ENCODE measurements at regions not wholly inside any gene's neighbourhood (a gene's known extent, or its start where the extent isn't known, plus 50 kb on each side); places are given as distances from the start of the nearest gene placed in this dataset.

- Histone ChIP-seq H3K4me1 (ENCODE audit: insufficient read depth, insufficient read length) (no peaks in the 10 kb centered on the region), H3K9ac (ENCODE audit: insufficient read length, low read depth) (no peak overlapping the region), H3K36me3 (ENCODE audit: insufficient read depth, insufficient read length, low read length) (no peaks in the 10 kb centered on the region), H3K4me3 (ENCODE audit: insufficient read length, low read depth) (no peak overlapping the region), H3K9me3 (ENCODE audit: insufficient read depth, low read length) (no peaks in the 10 kb centered on the region), H3K27me3 (ENCODE audit: insufficient read depth, insufficient read length) (no peaks in the 10 kb centered on the region)
- DNase-seq (ENCODE audit: low read depth, low spot score): no peak
- TF ChIP-seq SUZ12 (IDR thresholded peaks at IDR 0.05; ENCODE audit: extremely low read depth, insufficient read depth, insufficient read length) (no peak), ZNF274 (IDR thresholded peaks at IDR 0.05; ENCODE audit: low read depth, low read length) (no peak), YY1 (IDR thresholded peaks at IDR 0.05; ENCODE audit: insufficient read depth, insufficient read length) (no peak)
Measured at GRCh38 chr15:97815835-97816234, 144.7 kb upstream of the ARRDC4 start.

- no peak for TF ChIP-seq SUZ12 (IDR thresholded peaks at IDR 0.05; ENCODE audit: extremely low read depth, insufficient read depth, insufficient read length)
- TF ChIP-seq ZNF274 (IDR thresholded peaks at IDR 0.05; ENCODE audit: low read depth, low read length): no peak
- TF ChIP-seq YY1 (IDR thresholded peaks at IDR 0.05; ENCODE audit: insufficient read depth, insufficient read length): no peak
- Histone ChIP-seq H3K9me3 (ENCODE audit: insufficient read depth, low read length) (no peaks in the 10 kb centered on the region), H3K4me1 (ENCODE audit: insufficient read depth, insufficient read length) (no peaks in the 10 kb centered on the region), H3K4me3 (ENCODE audit: insufficient read length, low read depth) (no peak overlapping the region), H3K36me3 (ENCODE audit: insufficient read depth, insufficient read length, low read length) (no peaks in the 10 kb centered on the region), H3K27me3 (ENCODE audit: insufficient read depth, insufficient read length) (no peaks in the 10 kb centered on the region), H3K9ac (ENCODE audit: insufficient read length, low read depth) (no peak overlapping the region)
- DNase-seq (ENCODE audit: low read depth, low spot score): no peak
Measured at GRCh38 chr15:97817276-97817890, 143.1 kb upstream of the ARRDC4 start.

DNA sequence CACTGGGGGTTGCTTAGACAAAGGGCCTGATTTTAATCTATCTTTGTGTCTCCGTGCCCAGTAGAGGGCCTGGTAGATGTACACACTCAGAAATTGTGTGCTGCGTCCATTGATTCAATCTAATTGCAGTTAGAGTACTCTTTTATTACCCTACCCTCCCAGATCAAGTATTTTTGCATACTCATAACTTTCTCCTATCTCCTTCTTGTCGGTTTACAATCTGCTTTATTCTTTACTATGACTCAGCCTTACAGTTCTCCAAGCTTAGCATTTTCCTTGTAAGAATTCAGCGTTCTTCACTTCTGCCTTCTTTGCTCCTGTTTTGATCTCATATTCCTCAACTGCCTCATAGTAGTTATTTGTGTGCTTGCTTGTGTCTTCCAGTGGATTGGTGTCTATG lies 124.5 kb upstream of the ARRDC4 start:
- no peak for DNase-seq (ENCODE audit: low read depth, low spot score)
- no peaks in the 10 kb centered on the region for H3K4me1 ChIP-seq (ENCODE audit: insufficient read depth, insufficient read length)
- H3K4me3 ChIP-seq (ENCODE audit: insufficient read length, low read depth): no peak overlapping the region
- no peaks in the 10 kb centered on the region for H3K9me3 ChIP-seq (ENCODE audit: insufficient read depth, low read length)
- no peaks in the 10 kb centered on the region for H3K36me3 ChIP-seq (ENCODE audit: insufficient read depth, insufficient read length, low read length)
- no peaks in the 10 kb centered on the region for H3K27me3 ChIP-seq (ENCODE audit: insufficient read depth, insufficient read length)
- no peak overlapping the region for H3K9ac ChIP-seq (ENCODE audit: insufficient read length, low read depth)
- TF ChIP-seq ZNF274 (IDR thresholded peaks at IDR 0.05; ENCODE audit: low read depth, low read length): no peak
- no peak for TF ChIP-seq SUZ12 (IDR thresholded peaks at IDR 0.05; ENCODE audit: extremely low read depth, insufficient read depth, insufficient read length)
- no peak for TF ChIP-seq YY1 (IDR thresholded peaks at IDR 0.05; ENCODE audit: insufficient read depth, insufficient read length)

DNA sequence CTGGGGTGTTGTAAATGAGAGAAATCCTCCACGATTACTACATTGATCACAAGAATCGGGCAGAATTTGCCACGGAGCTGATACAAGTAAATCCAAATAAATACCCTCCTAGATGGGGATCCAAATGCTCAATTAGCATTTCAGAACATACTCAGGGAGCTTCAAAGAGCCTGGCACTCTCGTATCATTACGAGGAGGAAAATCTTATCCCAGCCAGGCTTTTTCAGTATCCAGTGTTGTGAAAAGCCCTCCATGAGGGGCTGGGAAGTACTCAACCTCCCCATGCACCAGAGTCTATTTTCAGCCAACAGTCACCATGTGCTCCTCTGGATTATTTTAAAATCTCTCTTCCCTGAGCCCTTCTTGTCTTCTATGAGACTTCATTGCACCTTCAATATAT lies 122.6 kb upstream of the ARRDC4 start:
- H3K9ac ChIP-seq (ENCODE audit: insufficient read length, low read depth): no peak overlapping the region
- H3K4me1 ChIP-seq (ENCODE audit: insufficient read depth, insufficient read length): no peaks in the 10 kb centered on the region
- no peaks in the 10 kb centered on the region for H3K27me3 ChIP-seq (ENCODE audit: insufficient read depth, insufficient read length)
- TF ChIP-seq YY1 (IDR thresholded peaks at IDR 0.05; ENCODE audit: insufficient read depth, insufficient read length) (no peak), ZNF274 (IDR thresholded peaks at IDR 0.05; ENCODE audit: low read depth, low read length) (no peak), SUZ12 (IDR thresholded peaks at IDR 0.05; ENCODE audit: extremely low read depth, insufficient read depth, insufficient read length) (no peak)
- DNase-seq (ENCODE audit: low read depth, low spot score): no peak
- H3K4me3 ChIP-seq (ENCODE audit: insufficient read length, low read depth): no peak overlapping the region
- no peaks in the 10 kb centered on the region for H3K9me3 ChIP-seq (ENCODE audit: insufficient read depth, low read length)
- no peaks in the 10 kb centered on the region for H3K36me3 ChIP-seq (ENCODE audit: insufficient read depth, insufficient read length, low read length)

GRCh38 chr15:97838606-97839210 lies 121.8 kb upstream of the ARRDC4 start:
- no peak for DNase-seq (ENCODE audit: low read depth, low spot score)
- H3K4me1 ChIP-seq (ENCODE audit: insufficient read depth, insufficient read length): no peaks in the 10 kb centered on the region
- no peak overlapping the region for H3K9ac ChIP-seq (ENCODE audit: insufficient read length, low read depth)
- no peaks in the 10 kb centered on the region for H3K36me3 ChIP-seq (ENCODE audit: insufficient read depth, insufficient read length, low read length)
- H3K4me3 ChIP-seq (ENCODE audit: insufficient read length, low read depth): no peak overlapping the region
- TF ChIP-seq SUZ12 (IDR thresholded peaks at IDR 0.05; ENCODE audit: extremely low read depth, insufficient read depth, insufficient read length): no peak
- no peak for TF ChIP-seq YY1 (IDR thresholded peaks at IDR 0.05; ENCODE audit: insufficient read depth, insufficient read length)
- TF ChIP-seq ZNF274 (IDR thresholded peaks at IDR 0.05; ENCODE audit: low read depth, low read length): no peak
- no peaks in the 10 kb centered on the region for H3K27me3 ChIP-seq (ENCODE audit: insufficient read depth, insufficient read length)
- no peaks in the 10 kb centered on the region for H3K9me3 ChIP-seq (ENCODE audit: insufficient read depth, low read length)

- no peak overlapping the region for H3K4me3 ChIP-seq (ENCODE audit: insufficient read length, low read depth)
- no peaks in the 10 kb centered on the region for H3K9me3 ChIP-seq (ENCODE audit: insufficient read depth, low read length)
- H3K9ac ChIP-seq (ENCODE audit: insufficient read length, low read depth): no peak overlapping the region
- DNase-seq (ENCODE audit: low read depth, low spot score): no peak
- no peaks in the 10 kb centered on the region for H3K36me3 ChIP-seq (ENCODE audit: insufficient read depth, insufficient read length, low read length)
- TF ChIP-seq SUZ12 (IDR thresholded peaks at IDR 0.05; ENCODE audit: extremely low read depth, insufficient read depth, insufficient read length) (no peak), YY1 (IDR thresholded peaks at IDR 0.05; ENCODE audit: insufficient read depth, insufficient read length) (no peak), ZNF274 (IDR thresholded peaks at IDR 0.05; ENCODE audit: low read depth, low read length) (no peak)
- H3K27me3 ChIP-seq (ENCODE audit: insufficient read depth, insufficient read length): no peaks in the 10 kb centered on the region
- no peaks in the 10 kb centered on the region for H3K4me1 ChIP-seq (ENCODE audit: insufficient read depth, insufficient read length)
Measured at GRCh38 chr15:97840501-97840900, 120.0 kb upstream of the ARRDC4 start.

DNA sequence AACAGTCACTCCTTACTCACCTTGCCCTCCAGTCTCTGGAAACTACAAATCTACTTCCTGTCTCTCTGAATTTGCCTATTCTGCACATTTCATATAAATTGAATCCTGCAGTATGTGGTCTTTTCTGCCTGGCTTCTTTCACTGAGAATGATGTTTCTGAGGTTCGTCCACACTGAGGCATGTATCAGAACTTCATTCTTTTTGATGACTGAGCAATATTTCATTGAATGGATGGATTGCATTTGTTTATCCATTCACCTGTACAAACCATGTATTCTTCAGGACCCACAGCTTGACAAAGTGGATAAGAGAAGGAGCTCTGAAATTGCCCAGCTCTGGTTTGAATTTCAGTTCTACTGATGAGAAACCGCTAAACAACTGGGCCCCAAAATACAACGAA lies 118.9 kb upstream of the ARRDC4 start:
- H3K9ac ChIP-seq (ENCODE audit: insufficient read length, low read depth): no peak overlapping the region
- H3K27me3 ChIP-seq (ENCODE audit: insufficient read depth, insufficient read length): no peaks in the 10 kb centered on the region
- H3K4me1 ChIP-seq (ENCODE audit: insufficient read depth, insufficient read length): no peaks in the 10 kb centered on the region
- H3K4me3 ChIP-seq (ENCODE audit: insufficient read length, low read depth): no peak overlapping the region
- no peak for DNase-seq (ENCODE audit: low read depth, low spot score)
- H3K36me3 ChIP-seq (ENCODE audit: insufficient read depth, insufficient read length, low read length): no peaks in the 10 kb centered on the region
- H3K9me3 ChIP-seq (ENCODE audit: insufficient read depth, low read length): no peaks in the 10 kb centered on the region
- TF ChIP-seq SUZ12 (IDR thresholded peaks at IDR 0.05; ENCODE audit: extremely low read depth, insufficient read depth, insufficient read length) (no peak), YY1 (IDR thresholded peaks at IDR 0.05; ENCODE audit: insufficient read depth, insufficient read length) (no peak), ZNF274 (IDR thresholded peaks at IDR 0.05; ENCODE audit: low read depth, low read length) (no peak)
